IgD-negative memory B cell (primary cell): ENCODE measurements at regions not wholly inside any gene's neighbourhood (a gene's known extent, or its start where the extent isn't known, plus 50 kb on each side); places are given as distances from the start of the nearest gene placed in this dataset.
"Not testable (repeated sequence)": the region's sequence is repeated elsewhere in the genome, so short reads cannot be mapped to it uniquely, and the experiment has no call there.

Experiments
- H3K27ac Mint-ChIP-seq, 3 donors: one replicate each; pipeline ENCODE4 v1.8.0; 2020 to 2022; ENCODE audit warnings: mild to moderate bottlenecking in 3 of 3, mixed read lengths in 3 of 3, moderate library complexity in 1 of 3
- H3K27me3 Mint-ChIP-seq: one replicate; pipeline ENCODE4 v1.8.0; 2021; ENCODE audit warnings: mixed read lengths
- H3K36me3 Mint-ChIP-seq: one replicate; pipeline ENCODE4 v1.8.0; 2020; ENCODE audit warnings: mild to moderate bottlenecking, mixed read lengths
- H3K4me1 Mint-ChIP-seq, 3 donors: one replicate each; pipeline ENCODE4 v1.8.0; 2020 to 2022; ENCODE audit warnings: mixed read lengths in 3 of 3, mild to moderate bottlenecking in 1 of 3
- H3K4me3 Mint-ChIP-seq, 4 donors: one replicate each; pipeline ENCODE4 v1.8.0; 2020 to 2022; ENCODE audit warnings: mild to moderate bottlenecking in 4 of 4, mixed read lengths in 4 of 4, moderate library complexity in 3 of 4
- H3K9me3 Mint-ChIP-seq, 3 donors: one replicate each; pipeline ENCODE4 v1.8.0; 2020 to 2021; ENCODE audit warnings: mixed read lengths in 3 of 3, mild to moderate bottlenecking in 1 of 3

GRCh38 chr5:50607953-50608705 lies 58.3 kb upstream of the PARP8 start:
- H3K27me3 Mint-ChIP-seq, H3K27ac Mint-ChIP-seq, H3K36me3 Mint-ChIP-seq, H3K9me3 Mint-ChIP-seq, H3K4me3 Mint-ChIP-seq: not testable (repeated sequence)
- peaks cover 8 to 15% (median 10%) of the 10 kb centered on the region in 3 donors for H3K4me1 Mint-ChIP-seq

GRCh38 chr5:50613057-50613456 lies 53.4 kb upstream of the PARP8 start:
- peak overlapping the region in 2 of 4 donors; percentile 0 to 9 for H3K4me3 Mint-ChIP-seq
- H3K27ac Mint-ChIP-seq: peak overlapping the region in 1 of 3 donors; percentile 83
- not testable (repeated sequence) for H3K9me3 Mint-ChIP-seq, H3K27me3 Mint-ChIP-seq, H3K36me3 Mint-ChIP-seq
- peaks cover 13 to 17% (median 16%) of the 10 kb centered on the region in 3 donors for H3K4me1 Mint-ChIP-seq
